HG02840 (cell line): ENCODE measurements at regions not wholly inside any gene's neighbourhood (a gene's known extent, or its start where the extent isn't known, plus 50 kb on each side); places are given as distances from the start of the nearest gene placed in this dataset.

Experiments
- ATAC-seq: cut with Tn5 transposase; IDR thresholded peaks from one replicate; pipeline ENCODE4 v1.9.1; 2021; ENCODE audit warnings: mild to moderate bottlenecking, moderate library complexity, moderate number of reproducible peaks; ENCODE audit not compliant: unreplicated experiment, low FRiP score

GRCh38 chr18:45218436-45218835 is 396.8 kb upstream of the SLC14A2 start:
- ATAC-seq: no peak

GRCh38 chr18:45221363-45221762 is 393.9 kb upstream of the SLC14A2 start:
- no peak for ATAC-seq

- no peak for ATAC-seq
Measured at GRCh38 chr18:45222180-45222579, 393.1 kb upstream of the SLC14A2 start.

GRCh38 chr18:45227001-45227742 is 388.1 kb upstream of the SLC14A2 start:
- no peak for ATAC-seq

- ATAC-seq: no peak
Measured at GRCh38 chr18:45228796-45229388, 386.4 kb upstream of the SLC14A2 start.

- ATAC-seq: no peak
Measured at GRCh38 chr18:45231617-45232016, 383.7 kb upstream of the SLC14A2 start.

GRCh38 chr18:45232061-45232460 is 383.2 kb upstream of the SLC14A2 start:
- ATAC-seq: no peak

GRCh38 chr18:45236676-45237075 is 378.6 kb upstream of the SLC14A2 start:
- ATAC-seq: no peak

GRCh38 chr18:45237343-45238098 is 377.8 kb upstream of the SLC14A2 start:
- no peak for ATAC-seq

GRCh38 chr18:45241271-45241670 is 374.0 kb upstream of the SLC14A2 start:
- ATAC-seq: no peak

- ATAC-seq: no peak
Measured at GRCh38 chr18:45241982-45242565, 373.2 kb upstream of the SLC14A2 start.

- ATAC-seq: no peak
Measured at GRCh38 chr18:45243340-45244110, 371.8 kb upstream of the SLC14A2 start.

GRCh38 chr18:45245091-45245511 is 370.2 kb upstream of the SLC14A2 start:
- no peak for ATAC-seq

GRCh38 chr18:45248240-45248903 is 366.9 kb upstream of the SLC14A2 start:
- ATAC-seq: no peak

GRCh38 chr18:45249246-45249661 is 366.0 kb upstream of the SLC14A2 start:
- no peak for ATAC-seq

- ATAC-seq: no peak
Measured at GRCh38 chr18:45250479-45250878, 364.8 kb upstream of the SLC14A2 start.

- ATAC-seq: no peak
Measured at GRCh38 chr18:45251236-45251635, 364.0 kb upstream of the SLC14A2 start.

- no peak for ATAC-seq
Measured at GRCh38 chr18:45252474-45252873, 362.8 kb upstream of the SLC14A2 start.

- ATAC-seq: no peak
Measured at GRCh38 chr18:45253056-45253565, 362.2 kb upstream of the SLC14A2 start.
